Stimulated activated CD8-positive, alpha-beta memory T cell treated with anti-CD3 and anti-CD28 coated beads, Interleukin-2, amount 100 ng/mL, for 48 hours (primary cell): ENCODE measurements at regions not wholly inside any gene's neighbourhood (a gene's known extent, or its start where the extent isn't known, plus 50 kb on each side); places are given as distances from the start of the nearest gene placed in this dataset.
A peak's percentile ranks its signal among the peaks of the same experiment; 100 is the strongest.

Source experiments
- DNase-seq, 2 donors: peaks; one replicate each; pipeline ENCODE4 v3.0.0-alpha.2; 2020; ENCODE audit warnings: low read depth in 2 of 2

- DNase-seq = no peak
Observed at GRCh38 chr3:152516216-152516615, 247.5 kb downstream of the MBNL1 start.

- no peak for DNase-seq
Observed at GRCh38 chr3:152517502-152517901, 248.8 kb downstream of the MBNL1 start.

GRCh38 chr3:152518346-152518745, 249.6 kb downstream of the MBNL1 start:
- DNase-seq = no peak

GRCh38 chr3:152519376-152519775, 250.6 kb downstream of the MBNL1 start:
- no peak for DNase-seq

GRCh38 chr3:152522036-152522435, 253.3 kb downstream of the MBNL1 start:
- DNase-seq = no peak

GRCh38 chr3:152524198-152525140, 255.7 kb downstream of the MBNL1 start:
- DNase-seq = no peak

GRCh38 chr3:152531717-152532116, 263.0 kb downstream of the MBNL1 start:
- DNase-seq = no peak

GRCh38 chr3:152538518-152538917, 269.8 kb downstream of the MBNL1 start:
- DNase-seq = no peak

GRCh38 chr3:152539191-152539764, 270.5 kb downstream of the MBNL1 start:
- DNase-seq = no peak

- DNase-seq = no peak
Observed at GRCh38 chr3:152540120-152540519, 271.4 kb downstream of the MBNL1 start.

GRCh38 chr3:152547153-152547552, 278.4 kb downstream of the MBNL1 start:
- no peak for DNase-seq

- DNase-seq = no peak
Observed at GRCh38 chr3:152549263-152549662, 280.5 kb downstream of the MBNL1 start.

- DNase-seq = no peak
Observed at GRCh38 chr3:152550284-152550683, 281.6 kb downstream of the MBNL1 start.

- DNase-seq = no peak
Observed at GRCh38 chr3:152554980-152555379, 280.0 kb upstream of the P2RY1 start.

- no peak for DNase-seq
Observed at GRCh38 chr3:152555666-152556291, 279.2 kb upstream of the P2RY1 start.

GRCh38 chr3:152556731-152557254, 278.1 kb upstream of the P2RY1 start:
- DNase-seq = no peak

- DNase-seq = no peak
Observed at GRCh38 chr3:152557302-152557999, 277.5 kb upstream of the P2RY1 start.

- no peak for DNase-seq
Observed at GRCh38 chr3:152558386-152558785, 276.5 kb upstream of the P2RY1 start.

- DNase-seq = no peak
Observed at GRCh38 chr3:152559246-152559645, 275.7 kb upstream of the P2RY1 start.

GRCh38 chr3:152564459-152564858, 270.5 kb upstream of the P2RY1 start:
- DNase-seq = no peak

GRCh38 chr3:152574461-152575079, 260.4 kb upstream of the P2RY1 start:
- peak in 1 of 2 donors; percentile 10 for DNase-seq
